Neural progenitor cell (in vitro differentiated cells): ENCODE measurements at regions not wholly inside any gene's neighbourhood (a gene's known extent, or its start where the extent isn't known, plus 50 kb on each side); places are given as distances from the start of the nearest gene placed in this dataset.

ENCODE experiments used
- DNase-seq: peaks from one replicate; pipeline ENCODE4 v3.0.0-alpha.2; 2016; ENCODE audit warnings: low spot score
- H2AFZ ChIP-seq: fragments of 200-600 bp; sonication (generic); replicated peaks from 2 replicates; pipeline ENCODE4 v1.6.1; 2016; ENCODE audit warnings: antibody characterized with exemption
- H3F3A ChIP-seq: fragments of 200-600 bp; sonication (generic); 2 replicates; pipeline ENCODE4 v1.6.1; 2016; ENCODE audit warnings: antibody characterized with exemption, low read depth
- H3K27ac ChIP-seq: fragments of 200-600 bp; sonication (generic); 2 replicates; pipeline ENCODE4 v1.5.1; 2016; ENCODE audit warnings: mild to moderate bottlenecking
- H3K27me3 ChIP-seq: fragments of 200-600 bp; sonication (generic); 2 replicates; pipeline ENCODE4 v1.6.1; 2016; ENCODE audit warnings: mild to moderate bottlenecking, moderate library complexity
- H3K36me3 ChIP-seq: fragments of 200-600 bp; sonication (generic); 2 replicates; pipeline ENCODE4 v1.5.1; 2016
- H3K4me1 ChIP-seq: fragments of 200-600 bp; sonication (generic); 2 replicates; pipeline ENCODE4 v1.6.1; 2016; ENCODE audit warnings: mixed run types
- H3K4me2 ChIP-seq: fragments of 200-600 bp; sonication (generic); 2 replicates; pipeline ENCODE4 v1.6.1; 2016
- H3K4me3 ChIP-seq: fragments of 200-600 bp; sonication (generic); 2 replicates; pipeline ENCODE4 v1.5.1; 2016
- H3K79me2 ChIP-seq: fragments of 200-600 bp; sonication (generic); 2 replicates; pipeline ENCODE4 v1.6.1; 2016; ENCODE audit warnings: low read depth
- H3K9ac ChIP-seq: fragments of 200-600 bp; sonication (generic); 2 replicates; pipeline ENCODE4 v1.6.1; 2016
- H3K9me3 ChIP-seq: fragments of 200-600 bp; sonication (generic); 2 replicates; pipeline ENCODE4 v1.5.1; 2016; ENCODE audit warnings: low read depth
- H4K20me1 ChIP-seq: fragments of 200-600 bp; sonication (generic); 2 replicates; pipeline ENCODE4 v1.6.1; 2016; ENCODE audit warnings: low read depth
- H3K27ac Mint-ChIP-seq: 3 replicates; pipeline ENCODE4 v1.8.0; 2021; ENCODE audit warnings: mixed read lengths
- H3K27me3 Mint-ChIP-seq: 2 replicates; pipeline ENCODE4 v1.8.0; 2022; ENCODE audit warnings: low read depth, mild to moderate bottlenecking, inconsistent platforms, moderate library complexity, mixed read lengths; ENCODE audit not compliant: insufficient read depth
- H3K36me3 Mint-ChIP-seq: 3 replicates; pipeline ENCODE4 v1.8.0; 2021; ENCODE audit warnings: mixed read lengths
- H3K4me1 Mint-ChIP-seq: 3 replicates; pipeline ENCODE4 v1.8.0; 2021; ENCODE audit warnings: mixed read lengths
- H3K4me3 Mint-ChIP-seq: 3 replicates; pipeline ENCODE4 v1.8.0; 2021; ENCODE audit warnings: mild to moderate bottlenecking, moderate library complexity, mixed read lengths
- H3K9me3 Mint-ChIP-seq: 3 replicates; pipeline ENCODE4 v1.8.0; 2020; ENCODE audit warnings: mixed read lengths
- EZH2 ChIP-seq: fragments of 200-600 bp; sonication (generic); IDR thresholded peaks from 2 replicates; pipeline ENCODE4 v1.6.1; 2017; ENCODE audit warnings: antibody characterized with exemption, mild to moderate bottlenecking, moderate library complexity
- EZH2phosphoT487 ChIP-seq: fragments of 200-600 bp; sonication (generic); IDR thresholded peaks from 2 replicates; pipeline ENCODE4 v1.6.1; 2017; ENCODE audit warnings: antibody characterized with exemption
- TF ChIP-seq, protein P1 (sequence below): fragments of 200-600 bp; sonication (generic); IDR thresholded peaks from 2 replicates; pipeline ENCODE4 v1.5.1; 2017; ENCODE audit warnings: antibody characterized with exemption, mild to moderate bottlenecking

GRCh38 chr5:71860048-71860447 is 141.0 kb downstream of the CARTPT start:
- TF ChIP-seq EZH2: no peak
- H3K36me3 Mint-ChIP-seq: peaks cover 3% of the 10 kb centered on the region

GRCh38 chr5:71861682-71862081 is 142.6 kb downstream of the CARTPT start:
- Mint-ChIP-seq H3K9me3 (peaks cover 6% of the 10 kb centered on the region), H3K27me3 (peaks cover 4% of the 10 kb centered on the region), H3K4me3 (no peak overlapping the region), H3K36me3 (peaks cover 3% of the 10 kb centered on the region), H3K27ac (no peak overlapping the region), H3K4me1 (peaks cover 4% of the 10 kb centered on the region)
- H3F3A ChIP-seq: no peaks in the 10 kb centered on the region
- no peaks in the 10 kb centered on the region for H4K20me1 ChIP-seq
- H3K27me3 ChIP-seq: no peaks in the 10 kb centered on the region
- TF ChIP-seq, protein P1, sequence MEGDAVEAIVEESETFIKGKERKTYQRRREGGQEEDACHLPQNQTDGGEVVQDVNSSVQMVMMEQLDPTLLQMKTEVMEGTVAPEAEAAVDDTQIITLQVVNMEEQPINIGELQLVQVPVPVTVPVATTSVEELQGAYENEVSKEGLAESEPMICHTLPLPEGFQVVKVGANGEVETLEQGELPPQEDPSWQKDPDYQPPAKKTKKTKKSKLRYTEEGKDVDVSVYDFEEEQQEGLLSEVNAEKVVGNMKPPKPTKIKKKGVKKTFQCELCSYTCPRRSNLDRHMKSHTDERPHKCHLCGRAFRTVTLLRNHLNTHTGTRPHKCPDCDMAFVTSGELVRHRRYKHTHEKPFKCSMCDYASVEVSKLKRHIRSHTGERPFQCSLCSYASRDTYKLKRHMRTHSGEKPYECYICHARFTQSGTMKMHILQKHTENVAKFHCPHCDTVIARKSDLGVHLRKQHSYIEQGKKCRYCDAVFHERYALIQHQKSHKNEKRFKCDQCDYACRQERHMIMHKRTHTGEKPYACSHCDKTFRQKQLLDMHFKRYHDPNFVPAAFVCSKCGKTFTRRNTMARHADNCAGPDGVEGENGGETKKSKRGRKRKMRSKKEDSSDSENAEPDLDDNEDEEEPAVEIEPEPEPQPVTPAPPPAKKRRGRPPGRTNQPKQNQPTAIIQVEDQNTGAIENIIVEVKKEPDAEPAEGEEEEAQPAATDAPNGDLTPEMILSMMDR: no peak
- TF ChIP-seq EZH2 (no peak), EZH2phosphoT487 (no peak)
- H3K4me2 ChIP-seq: no peak overlapping the region
- H3K9ac ChIP-seq: no peak overlapping the region
- no peak overlapping the region for H3K27ac ChIP-seq
- H3K79me2 ChIP-seq: no peaks in the 10 kb centered on the region
- H3K4me1 ChIP-seq: peaks cover 4% of the 10 kb centered on the region
- H3K4me3 ChIP-seq: no peak overlapping the region
- no peak for DNase-seq
- no peaks in the 10 kb centered on the region for H3K9me3 ChIP-seq
- H3K36me3 ChIP-seq: no peaks in the 10 kb centered on the region
- H2AFZ ChIP-seq: peak overlapping the region; percentile 7

More at GRCh38 chr5:71860048-71860447, 141.0 kb downstream of the CARTPT start:
- Histone ChIP-seq H3K27ac (no peak overlapping the region), H3K4me3 (no peak overlapping the region), H4K20me1 (no peaks in the 10 kb centered on the region), H3K4me1 (peaks cover 4% of the 10 kb centered on the region), H3K27me3 (no peaks in the 10 kb centered on the region), H3K9me3 (no peaks in the 10 kb centered on the region), H3K9ac (no peak overlapping the region), H3K79me2 (no peaks in the 10 kb centered on the region), H3F3A (no peaks in the 10 kb centered on the region), H2AFZ (no peak overlapping the region), H3K4me2 (no peak overlapping the region), H3K36me3 (no peaks in the 10 kb centered on the region)
- DNase-seq: peak; percentile 18
- no peak overlapping the region for H3K27ac Mint-ChIP-seq
- H3K9me3 Mint-ChIP-seq: peaks cover 13% of the 10 kb centered on the region
- peaks cover 4% of the 10 kb centered on the region for H3K4me1 Mint-ChIP-seq
- peaks cover 4% of the 10 kb centered on the region for H3K27me3 Mint-ChIP-seq
- H3K4me3 Mint-ChIP-seq: no peak overlapping the region

- no peak overlapping the region for H3K27ac ChIP-seq
- H3K4me1 ChIP-seq: peaks cover 4% of the 10 kb centered on the region
- H3K9me3 ChIP-seq: no peaks in the 10 kb centered on the region
- Mint-ChIP-seq H3K9me3 (peaks cover 4% of the 10 kb centered on the region), H3K4me3 (no peak overlapping the region), H3K4me1 (peaks cover 4% of the 10 kb centered on the region), H3K36me3 (peaks cover 3% of the 10 kb centered on the region), H3K27me3 (peaks cover 4% of the 10 kb centered on the region), H3K27ac (peak overlapping the region; percentile 54)
- H3K9ac ChIP-seq: no peak overlapping the region
- H3K4me3 ChIP-seq: no peak overlapping the region
- no peak for TF ChIP-seq EZH2phosphoT487
- TF ChIP-seq, protein P1: no peak
- no peak for TF ChIP-seq EZH2
- H2AFZ ChIP-seq: no peak overlapping the region
- no peaks in the 10 kb centered on the region for H3K36me3 ChIP-seq
- no peaks in the 10 kb centered on the region for H3K79me2 ChIP-seq
- H3K27me3 ChIP-seq: no peaks in the 10 kb centered on the region
- H3F3A ChIP-seq: no peaks in the 10 kb centered on the region
- no peaks in the 10 kb centered on the region for H4K20me1 ChIP-seq
- no peak for DNase-seq
- H3K4me2 ChIP-seq: no peak overlapping the region
Measured at GRCh38 chr5:71862087-71862486, 143.0 kb downstream of the CARTPT start.

GRCh38 chr5:71862507-71863060 is 143.5 kb downstream of the CARTPT start:
- no peaks in the 10 kb centered on the region for H4K20me1 ChIP-seq
- no peak for TF ChIP-seq EZH2phosphoT487
- TF ChIP-seq EZH2: no peak
- TF ChIP-seq, protein P1: no peak
- H2AFZ ChIP-seq: no peak overlapping the region
- no peak overlapping the region for H3K27ac ChIP-seq
- Mint-ChIP-seq H3K36me3 (peaks cover 3% of the 10 kb centered on the region), H3K9me3 (peaks cover 4% of the 10 kb centered on the region), H3K27ac (no peak overlapping the region), H3K4me3 (no peak overlapping the region), H3K4me1 (peaks cover 4% of the 10 kb centered on the region), H3K27me3 (peaks cover 4% of the 10 kb centered on the region)
- H3K27me3 ChIP-seq: no peaks in the 10 kb centered on the region
- peaks cover 4% of the 10 kb centered on the region for H3K4me1 ChIP-seq
- H3K79me2 ChIP-seq: no peaks in the 10 kb centered on the region
- H3K36me3 ChIP-seq: no peaks in the 10 kb centered on the region
- H3K9me3 ChIP-seq: no peaks in the 10 kb centered on the region
- H3K9ac ChIP-seq: no peak overlapping the region
- H3K4me2 ChIP-seq: no peak overlapping the region
- H3F3A ChIP-seq: no peaks in the 10 kb centered on the region
- DNase-seq: no peak
- no peak overlapping the region for H3K4me3 ChIP-seq
